SH-SY5Y (cell line): ENCODE measurements at regions not wholly inside any gene's neighbourhood (a gene's known extent, or its start where the extent isn't known, plus 50 kb on each side); places are given as distances from the start of the nearest gene placed in this dataset.

Experiments used
- GATA2 ChIP-seq: IDR thresholded peaks from 2 replicates; pipeline ENCODE4 v1.6.1; 2011; ENCODE audit warnings: mild to moderate bottlenecking, low read depth, low read length
- GATA3 ChIP-seq: IDR thresholded peaks from 2 replicates; pipeline ENCODE4 v1.6.1; 2011; ENCODE audit warnings: low read depth, mild to moderate bottlenecking, low read length, moderate library complexity

- no peak for TF ChIP-seq GATA3
- no peak for TF ChIP-seq GATA2
Measured at GRCh38 chr2:215881582-215881981, 131.8 kb downstream of the MREG start.
